ENCODE measurements at regions not wholly inside any gene's neighbourhood (a gene's known extent, or its start where the extent isn't known, plus 50 kb on each side); places are given as distances from the start of the nearest gene placed in this dataset.

GRCh38 chr9:108698801-108699200 lies 157.0 kb downstream of the ACTL7B start:
- no TSS peak for BruUV-seq (replicated peaks)
- H3K79me2 ChIP-seq (ENCODE audit: insufficient read depth, low read length) = no peaks in the 10 kb centered on the region
- FAIRE-seq (no peak), ATAC-seq (no peak), DNase-seq (ENCODE audit: low spot score) (no peak)
- H3K9me3 ChIP-seq (ENCODE audit: low read length) = no peaks in the 10 kb centered on the region
- WGBS (ENCODE audit: low lambda C conversion rate) = 0% methylated on average over 1 of the region's 1 CpG
- intact Hi-C loops (cut with micrococcal nuclease; ENCODE audit: unreplicated experiment) (no loop called here), in situ Hi-C loops (cut with HindIII; ENCODE audit: extremely low pct_ligation_motif_present, low pct_unique_long_range_greater_than_20kb) (no loop called here)
- ChIA-PET POLR2A (no interaction called here), CTCF (ENCODE audit: low intra/inter-chr PET ratio, low total read pairs) (no interaction called here)
- H3K4me2 ChIP-seq (ENCODE audit: low read depth, low read length) = no peak overlapping the region
- peaks cover 0 to 7% of the 10 kb centered on the region in 2 experiments; a peak in 1 of 5 replicates for H3K27me3 ChIP-seq (ENCODE audit: control insufficient read depth in 1 of 2, insufficient read depth in 2 of 2, low read length in 2 of 2)
- no peaks in the 10 kb centered on the region; the same call in 1 of the 2 replicates for H3K4me1 ChIP-seq (ENCODE audit: insufficient read depth, low read length)
- no peak overlapping the region for H3K9ac ChIP-seq (ENCODE audit: insufficient read depth, low read depth, low read length)
- H3K36me3 ChIP-seq (replicated peaks in 1 of 2; ENCODE audit: control insufficient read depth in 1 of 2, insufficient read depth in 2 of 2, low read length in 2 of 2) = no peaks in the 10 kb centered on the region
- H3K27ac ChIP-seq (ENCODE audit: extremely low read length, insufficient read depth, low read length) = no peak overlapping the region
- no peak overlapping the region for H2AFZ ChIP-seq (ENCODE audit: low read length)
- no peak for TF ChIP-seq GATAD1 (CRISPR knock-in tag; IDR thresholded peaks at IDR 0.05)
- TF ChIP-seq HNRNPK (IDR thresholded peaks at IDR 0.05; ENCODE audit: low read depth, low read length, poor library complexity, severe bottlenecking) = peak; percentile 59
- peak; percentile 10 for TF ChIP-seq PCBP2 (optimal IDR thresholded peaks at IDR 0.05; ENCODE audit: low read depth, low read length, poor library complexity, severe bottlenecking)
- H4K20me1 ChIP-seq (ENCODE audit: insufficient read depth, low read length) = no peaks in the 10 kb centered on the region
- H3K4me3 ChIP-seq (replicated peaks in 1 of 3; ENCODE audit: insufficient read depth in 1 of 3, low read depth in 2 of 3, low read length in 3 of 3) = no peak overlapping the region

DNA sequence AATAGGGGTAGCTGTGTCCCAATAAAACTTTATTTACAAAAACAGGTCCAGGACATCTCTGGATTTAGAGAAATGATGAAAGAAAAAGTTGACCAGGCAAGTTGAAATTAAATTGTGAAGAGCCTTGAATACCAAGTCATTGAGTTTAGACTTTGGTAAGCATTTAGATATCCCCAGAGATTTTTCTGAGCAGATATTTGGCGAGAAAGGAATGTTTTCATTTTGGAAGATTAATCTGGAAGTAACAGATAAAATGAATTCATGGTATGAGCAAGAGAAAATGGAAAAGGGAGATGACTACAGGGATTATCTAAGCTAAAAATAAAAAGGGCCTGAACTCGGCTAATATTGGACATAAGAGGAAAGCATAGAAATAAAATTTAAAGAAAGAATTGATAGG lies 157.6 kb downstream of the ACTL7B start:
- Histone ChIP-seq H3K4me1 (ENCODE audit: insufficient read depth, low read length) (no peaks in the 10 kb centered on the region; the same call in 1 of the 2 replicates), H3K27me3 (ENCODE audit: control insufficient read depth in 1 of 2, insufficient read depth in 2 of 2, low read length in 2 of 2) (peaks cover 0 to 13% of the 10 kb centered on the region in 2 experiments; a peak in 1 of 5 replicates), H3K9me3 (ENCODE audit: low read length) (no peaks in the 10 kb centered on the region), H3K79me2 (ENCODE audit: insufficient read depth, low read length) (no peaks in the 10 kb centered on the region), H2AFZ (ENCODE audit: low read length) (no peak overlapping the region), H3K4me3 (replicated peaks in 1 of 3; ENCODE audit: insufficient read depth in 1 of 3, low read depth in 2 of 3, low read length in 3 of 3) (no peak overlapping the region), H4K20me1 (ENCODE audit: insufficient read depth, low read length) (no peaks in the 10 kb centered on the region), H3K9ac (ENCODE audit: insufficient read depth, low read depth, low read length) (no peak overlapping the region), H3K36me3 (replicated peaks in 1 of 2; ENCODE audit: control insufficient read depth in 1 of 2, insufficient read depth in 2 of 2, low read length in 2 of 2) (no peaks in the 10 kb centered on the region), H3K4me2 (ENCODE audit: low read depth, low read length) (no peak overlapping the region), H3K27ac (ENCODE audit: extremely low read length, insufficient read depth, low read length) (no peak overlapping the region)
- no peak for DNase-seq (ENCODE audit: low spot score)
- ChIA-PET POLR2A (no interaction called here), CTCF (ENCODE audit: low intra/inter-chr PET ratio, low total read pairs) (no interaction called here)
- no peak for ATAC-seq
- FAIRE-seq = no peak
- in situ Hi-C loops (cut with HindIII; ENCODE audit: extremely low pct_ligation_motif_present, low pct_unique_long_range_greater_than_20kb) (no loop called here), intact Hi-C loops (cut with micrococcal nuclease; ENCODE audit: unreplicated experiment) (no loop called here)
- BruUV-seq (replicated peaks) = no TSS peak
- TF ChIP-seq, protein P1, sequence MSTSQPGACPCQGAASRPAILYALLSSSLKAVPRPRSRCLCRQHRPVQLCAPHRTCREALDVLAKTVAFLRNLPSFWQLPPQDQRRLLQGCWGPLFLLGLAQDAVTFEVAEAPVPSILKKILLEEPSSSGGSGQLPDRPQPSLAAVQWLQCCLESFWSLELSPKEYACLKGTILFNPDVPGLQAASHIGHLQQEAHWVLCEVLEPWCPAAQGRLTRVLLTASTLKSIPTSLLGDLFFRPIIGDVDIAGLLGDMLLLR (CRISPR knock-in tag; IDR thresholded peaks at IDR 0.05) = no peak
- TF ChIP-seq, protein P2, sequence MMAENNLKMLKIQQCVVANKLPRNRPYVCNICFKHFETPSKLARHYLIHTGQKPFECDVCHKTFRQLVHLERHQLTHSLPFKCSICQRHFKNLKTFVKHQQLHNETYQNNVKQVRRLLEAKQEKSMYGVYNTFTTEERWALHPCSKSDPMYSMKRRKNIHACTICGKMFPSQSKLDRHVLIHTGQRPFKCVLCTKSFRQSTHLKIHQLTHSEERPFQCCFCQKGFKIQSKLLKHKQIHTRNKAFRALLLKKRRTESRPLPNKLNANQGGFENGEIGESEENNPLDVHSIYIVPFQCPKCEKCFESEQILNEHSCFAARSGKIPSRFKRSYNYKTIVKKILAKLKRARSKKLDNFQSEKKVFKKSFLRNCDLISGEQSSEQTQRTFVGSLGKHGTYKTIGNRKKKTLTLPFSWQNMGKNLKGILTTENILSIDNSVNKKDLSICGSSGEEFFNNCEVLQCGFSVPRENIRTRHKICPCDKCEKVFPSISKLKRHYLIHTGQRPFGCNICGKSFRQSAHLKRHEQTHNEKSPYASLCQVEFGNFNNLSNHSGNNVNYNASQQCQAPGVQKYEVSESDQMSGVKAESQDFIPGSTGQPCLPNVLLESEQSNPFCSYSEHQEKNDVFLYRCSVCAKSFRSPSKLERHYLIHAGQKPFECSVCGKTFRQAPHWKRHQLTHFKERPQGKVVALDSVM (CRISPR knock-in tag; IDR thresholded peaks at IDR 0.05) = no peak
- TF ChIP-seq HNRNPK (IDR thresholded peaks at IDR 0.05; ENCODE audit: low read depth, low read length, poor library complexity, severe bottlenecking) (no peak), NFKBIZ (CRISPR knock-in tag; IDR thresholded peaks at IDR 0.05) (no peak)
- TF ChIP-seq, protein P3, sequence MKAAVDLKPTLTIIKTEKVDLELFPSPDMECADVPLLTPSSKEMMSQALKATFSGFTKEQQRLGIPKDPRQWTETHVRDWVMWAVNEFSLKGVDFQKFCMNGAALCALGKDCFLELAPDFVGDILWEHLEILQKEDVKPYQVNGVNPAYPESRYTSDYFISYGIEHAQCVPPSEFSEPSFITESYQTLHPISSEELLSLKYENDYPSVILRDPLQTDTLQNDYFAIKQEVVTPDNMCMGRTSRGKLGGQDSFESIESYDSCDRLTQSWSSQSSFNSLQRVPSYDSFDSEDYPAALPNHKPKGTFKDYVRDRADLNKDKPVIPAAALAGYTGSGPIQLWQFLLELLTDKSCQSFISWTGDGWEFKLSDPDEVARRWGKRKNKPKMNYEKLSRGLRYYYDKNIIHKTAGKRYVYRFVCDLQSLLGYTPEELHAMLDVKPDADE (CRISPR knock-in tag; IDR thresholded peaks at IDR 0.05) = no peak
- 1% methylated on average over 2 of the region's 2 CpGs for WGBS (ENCODE audit: low lambda C conversion rate)

Measured in HepG2 (cell line).